Smooth muscle cell (in vitro differentiated cells): ENCODE measurements at regions not wholly inside any gene's neighbourhood (a gene's known extent, or its start where the extent isn't known, plus 50 kb on each side); places are given as distances from the start of the nearest gene placed in this dataset.
"Not testable (repeated sequence)": the region's sequence is repeated elsewhere in the genome, so short reads cannot be mapped to it uniquely, and the experiment has no call there.

ENCODE experiments used
- DNase-seq: peaks from one replicate; lab custom pipeline; 2025; ENCODE audit not compliant: unreplicated experiment; lab: John Stamatoyannopoulos, UW
- H2AFZ ChIP-seq: fragments of 200-600 bp; sonication (generic); 2 replicates; pipeline ENCODE4 v1.6.0; 2016; ENCODE audit warnings: antibody characterized with exemption, low read depth, mild to moderate bottlenecking
- H3F3A ChIP-seq: fragments of 200-600 bp; sonication (generic); 2 replicates; pipeline ENCODE4 v1.6.0; 2017; ENCODE audit warnings: antibody characterized with exemption, low read depth
- H3K27ac ChIP-seq: fragments of 200-600 bp; sonication (generic); 2 replicates; pipeline ENCODE4 v1.5.1; 2016; ENCODE audit warnings: low read depth, mild to moderate bottlenecking
- H3K27me3 ChIP-seq: fragments of 200-600 bp; sonication (generic); 2 replicates; pipeline ENCODE4 v1.6.1; 2016; ENCODE audit warnings: low read depth, mild to moderate bottlenecking
- H3K36me3 ChIP-seq: fragments of 200-600 bp; sonication (generic); 2 replicates; pipeline ENCODE4 v1.5.1; 2016; ENCODE audit warnings: low read depth
- H3K4me1 ChIP-seq: fragments of 200-600 bp; sonication (generic); 2 replicates; pipeline ENCODE4 v1.5.1; 2016; ENCODE audit warnings: low read depth
- H3K4me2 ChIP-seq: fragments of 200-600 bp; sonication (generic); 2 replicates; pipeline ENCODE4 v1.6.0; 2016; ENCODE audit warnings: mild to moderate bottlenecking
- H3K4me3 ChIP-seq: fragments of 200-600 bp; sonication (generic); 2 replicates; pipeline ENCODE4 v1.5.1; 2016; ENCODE audit warnings: mild to moderate bottlenecking
- H3K79me2 ChIP-seq: fragments of 200-600 bp; sonication (generic); 2 replicates; pipeline ENCODE4 v1.6.0; 2016; ENCODE audit warnings: low read depth, mild to moderate bottlenecking
- H3K9ac ChIP-seq: fragments of 200-600 bp; sonication (generic); 2 replicates; pipeline ENCODE4 v1.6.0; 2016; ENCODE audit warnings: low read depth
- H3K9me3 ChIP-seq: fragments of 200-600 bp; sonication (generic); replicated peaks from 2 replicates; pipeline ENCODE4 v1.5.1; 2016; ENCODE audit warnings: low read depth
- H4K20me1 ChIP-seq: fragments of 200-600 bp; sonication (generic); 2 replicates; pipeline ENCODE4 v1.6.0; 2016; ENCODE audit warnings: low read depth
- CTCF ChIP-seq: fragments of 200-600 bp; sonication (generic); IDR thresholded peaks from 2 replicates; pipeline ENCODE4 v1.5.1; 2017; ENCODE audit warnings: borderline replicate concordance, mild to moderate bottlenecking, antibody characterized with exemption; ENCODE audit not compliant: insufficient read depth, poor library complexity, severe bottlenecking
- WGBS: methylation state at CpG from one replicate; pipeline ENCODE4 v1.1.7; 2016; ENCODE audit warnings: low lambda C conversion rate; 5-methylcytosine and 5-hydroxymethylcytosine counted together

DNA sequence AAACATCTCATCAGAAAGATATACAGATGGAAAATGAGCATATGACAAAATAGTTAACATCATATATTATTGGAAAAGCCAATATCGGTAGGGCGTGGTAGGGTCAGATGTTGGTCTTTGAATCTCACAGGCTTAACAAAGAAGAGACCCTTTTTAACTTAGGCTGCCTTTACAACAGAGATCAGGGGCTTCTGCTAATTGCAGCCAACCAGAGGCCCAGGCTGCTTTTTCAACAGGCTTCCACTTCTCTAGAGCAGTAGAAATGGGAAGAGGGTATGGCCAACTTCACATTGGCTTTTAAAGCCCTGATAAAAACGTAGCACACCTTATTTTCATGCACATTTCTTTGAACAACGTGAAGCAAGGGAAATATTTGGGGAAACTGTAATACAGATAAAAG is 764.3 kb upstream of the CTNND2 start:
- Histone ChIP-seq H3K9me3 (no peaks in the 10 kb centered on the region), H4K20me1 (no peaks in the 10 kb centered on the region), H3K27ac (no peak overlapping the region), H3K4me3 (no peak overlapping the region), H3K4me2 (no peak overlapping the region), H3F3A (no peaks in the 10 kb centered on the region), H3K36me3 (no peaks in the 10 kb centered on the region), H3K27me3 (peaks cover 53% of the 10 kb centered on the region), H2AFZ (no peak overlapping the region), H3K4me1 (no peaks in the 10 kb centered on the region), H3K9ac (no peak overlapping the region), H3K79me2 (no peaks in the 10 kb centered on the region)
- TF ChIP-seq CTCF: no peak
- no peak for DNase-seq
- WGBS: 31% methylated on average over 4 of the region's 4 CpGs

DNA sequence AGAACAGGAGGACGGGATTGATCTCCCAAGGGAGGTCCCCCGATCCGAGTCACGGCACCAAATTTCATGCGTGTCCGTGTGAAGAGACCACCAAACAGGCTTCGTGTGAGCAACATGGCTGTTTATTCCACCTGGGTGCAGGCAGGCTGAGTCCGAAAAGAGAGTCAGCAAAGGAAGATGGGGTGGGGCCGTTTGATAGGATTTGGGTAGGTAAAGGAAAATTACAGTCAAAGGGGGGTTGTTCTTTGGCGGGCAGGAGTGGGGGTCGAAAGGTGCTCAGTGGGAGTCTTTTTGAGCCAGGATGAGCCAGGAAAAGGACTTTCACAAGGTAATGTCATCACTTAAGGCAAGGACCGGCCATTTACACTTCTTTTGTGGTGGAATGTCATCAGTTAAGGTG is 763.6 kb upstream of the CTNND2 start:
- not testable (repeated sequence) for H3K4me2 ChIP-seq, H2AFZ ChIP-seq, H4K20me1 ChIP-seq, H3K9ac ChIP-seq, H3K4me1 ChIP-seq, H3K27ac ChIP-seq, H3F3A ChIP-seq, H3K36me3 ChIP-seq, DNase-seq, H3K4me3 ChIP-seq, H3K9me3 ChIP-seq, H3K79me2 ChIP-seq
- peaks cover 59% of the 10 kb centered on the region for H3K27me3 ChIP-seq
- 6% methylated on average over 12 of the region's 12 CpGs for WGBS

DNA sequence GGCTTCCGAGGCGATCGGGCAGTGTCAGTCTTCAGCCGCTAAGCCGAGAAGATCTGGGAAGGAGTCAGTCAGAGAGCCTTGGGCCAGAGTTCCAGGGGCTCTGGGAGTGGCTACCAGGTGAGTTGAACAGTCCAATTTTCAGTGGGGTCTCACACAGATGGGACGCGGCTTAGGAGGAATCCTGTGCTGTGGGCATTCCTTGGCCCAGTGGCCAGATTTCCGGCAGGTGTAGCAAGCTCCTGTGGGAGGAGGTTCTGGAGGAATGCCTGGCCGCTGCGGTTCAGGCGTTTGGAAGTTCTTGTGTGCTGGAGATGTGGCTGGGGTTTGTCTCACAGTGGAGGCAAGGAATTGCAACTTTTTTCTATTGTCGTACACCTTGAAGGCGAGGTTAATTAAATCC is 761.5 kb upstream of the CTNND2 start:
- H3F3A ChIP-seq, H3K9ac ChIP-seq, H3K4me1 ChIP-seq, H3K36me3 ChIP-seq, H3K27ac ChIP-seq, H3K9me3 ChIP-seq, H4K20me1 ChIP-seq, H2AFZ ChIP-seq, H3K4me3 ChIP-seq, H3K4me2 ChIP-seq, DNase-seq, H3K79me2 ChIP-seq: not testable (repeated sequence)
- 4% methylated on average over 13 of the region's 13 CpGs for WGBS
- peaks cover 59% of the 10 kb centered on the region for H3K27me3 ChIP-seq

DNA sequence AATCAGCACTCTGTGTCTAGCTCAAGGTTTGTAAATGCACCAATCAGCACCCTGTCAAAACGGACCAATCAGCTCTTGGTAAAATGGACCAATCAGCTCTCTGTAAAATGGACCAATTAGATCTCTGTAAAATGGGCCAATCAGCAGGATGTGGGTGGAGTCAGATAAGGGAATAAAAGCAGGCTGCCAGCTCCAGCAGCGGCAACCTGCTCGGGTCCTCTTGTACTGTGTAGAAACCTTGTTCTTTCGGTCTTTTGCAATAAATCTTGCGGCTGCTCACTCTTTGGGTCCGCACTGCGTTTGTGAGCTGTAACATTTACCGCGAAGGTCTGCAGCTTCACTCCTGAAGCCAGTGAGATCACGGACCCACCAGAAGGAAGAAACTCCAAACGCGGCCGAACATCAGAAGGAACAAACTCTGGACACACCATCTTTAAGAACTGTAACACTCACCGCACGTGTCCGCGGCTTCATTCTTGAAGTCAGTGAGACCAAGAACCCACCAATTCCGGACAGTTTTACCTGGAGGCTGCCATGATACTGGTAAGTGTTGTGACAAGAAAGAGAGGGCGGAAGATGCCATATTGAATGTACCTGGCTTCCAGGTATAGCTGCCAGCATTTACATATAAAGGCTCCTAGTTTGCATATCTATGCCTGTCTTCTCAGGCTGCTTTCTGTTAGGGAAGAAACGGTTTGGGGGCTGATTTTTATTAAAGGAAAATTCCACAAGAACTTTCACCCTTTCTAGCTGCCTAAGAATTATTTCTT is 758.5 kb upstream of the CTNND2 start:
- WGBS: 93% methylated on average over 19 of the region's 20 CpGs
- H3K4me3 ChIP-seq: no peak overlapping the region
- H3K27me3 ChIP-seq: peaks cover 36% of the 10 kb centered on the region
- no peaks in the 10 kb centered on the region for H3F3A ChIP-seq
- no peaks in the 10 kb centered on the region for H3K4me1 ChIP-seq
- TF ChIP-seq CTCF: no peak
- H3K79me2 ChIP-seq: no peaks in the 10 kb centered on the region
- H2AFZ ChIP-seq: no peak overlapping the region
- H3K9me3 ChIP-seq: no peaks in the 10 kb centered on the region
- H3K36me3 ChIP-seq: no peaks in the 10 kb centered on the region
- H4K20me1 ChIP-seq: no peaks in the 10 kb centered on the region
- no peak for DNase-seq
- H3K4me2 ChIP-seq: no peak overlapping the region
- H3K9ac ChIP-seq: no peak overlapping the region
- no peak overlapping the region for H3K27ac ChIP-seq
